ENCODE measurements at regions not wholly inside any gene's neighbourhood (a gene's known extent, or its start where the extent isn't known, plus 50 kb on each side); places are given as distances from the start of the nearest gene placed in this dataset.

DNA sequence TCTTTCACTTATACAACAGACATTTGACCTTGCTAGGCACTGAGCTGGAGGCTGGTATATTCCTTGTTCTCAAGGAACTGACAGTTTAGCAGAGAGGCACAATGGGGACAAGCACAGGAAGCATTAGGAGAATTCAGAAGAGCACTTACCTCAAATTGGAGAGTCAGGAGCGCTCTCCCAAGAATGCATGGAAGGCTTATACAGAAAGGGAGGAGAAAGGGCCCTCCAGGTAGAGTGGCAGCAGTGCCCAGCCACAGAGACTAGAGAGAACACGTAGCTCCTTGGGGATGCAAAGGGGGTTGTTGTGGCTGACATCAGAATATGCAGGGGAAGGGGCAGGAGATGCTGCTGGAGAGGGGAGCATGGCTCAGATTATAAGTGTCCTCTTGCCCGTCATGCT, 78.2 kb upstream of the MKLN1 start:
- TF ChIP-seq, protein P1, sequence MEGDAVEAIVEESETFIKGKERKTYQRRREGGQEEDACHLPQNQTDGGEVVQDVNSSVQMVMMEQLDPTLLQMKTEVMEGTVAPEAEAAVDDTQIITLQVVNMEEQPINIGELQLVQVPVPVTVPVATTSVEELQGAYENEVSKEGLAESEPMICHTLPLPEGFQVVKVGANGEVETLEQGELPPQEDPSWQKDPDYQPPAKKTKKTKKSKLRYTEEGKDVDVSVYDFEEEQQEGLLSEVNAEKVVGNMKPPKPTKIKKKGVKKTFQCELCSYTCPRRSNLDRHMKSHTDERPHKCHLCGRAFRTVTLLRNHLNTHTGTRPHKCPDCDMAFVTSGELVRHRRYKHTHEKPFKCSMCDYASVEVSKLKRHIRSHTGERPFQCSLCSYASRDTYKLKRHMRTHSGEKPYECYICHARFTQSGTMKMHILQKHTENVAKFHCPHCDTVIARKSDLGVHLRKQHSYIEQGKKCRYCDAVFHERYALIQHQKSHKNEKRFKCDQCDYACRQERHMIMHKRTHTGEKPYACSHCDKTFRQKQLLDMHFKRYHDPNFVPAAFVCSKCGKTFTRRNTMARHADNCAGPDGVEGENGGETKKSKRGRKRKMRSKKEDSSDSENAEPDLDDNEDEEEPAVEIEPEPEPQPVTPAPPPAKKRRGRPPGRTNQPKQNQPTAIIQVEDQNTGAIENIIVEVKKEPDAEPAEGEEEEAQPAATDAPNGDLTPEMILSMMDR (tag by site-specific recombination; IDR thresholded peaks at IDR 0.05): no peak
- TF ChIP-seq ZFP3 (tag by site-specific recombination; IDR thresholded peaks at IDR 0.05; ENCODE audit: low read depth): no peak
- no peak for TF ChIP-seq ZNF626 (tag by site-specific recombination; IDR thresholded peaks at IDR 0.05)
- TF ChIP-seq ZNF366 (tag by site-specific recombination; conservative IDR thresholded peaks at IDR 0.05): no peak
- TF ChIP-seq, protein P2, sequence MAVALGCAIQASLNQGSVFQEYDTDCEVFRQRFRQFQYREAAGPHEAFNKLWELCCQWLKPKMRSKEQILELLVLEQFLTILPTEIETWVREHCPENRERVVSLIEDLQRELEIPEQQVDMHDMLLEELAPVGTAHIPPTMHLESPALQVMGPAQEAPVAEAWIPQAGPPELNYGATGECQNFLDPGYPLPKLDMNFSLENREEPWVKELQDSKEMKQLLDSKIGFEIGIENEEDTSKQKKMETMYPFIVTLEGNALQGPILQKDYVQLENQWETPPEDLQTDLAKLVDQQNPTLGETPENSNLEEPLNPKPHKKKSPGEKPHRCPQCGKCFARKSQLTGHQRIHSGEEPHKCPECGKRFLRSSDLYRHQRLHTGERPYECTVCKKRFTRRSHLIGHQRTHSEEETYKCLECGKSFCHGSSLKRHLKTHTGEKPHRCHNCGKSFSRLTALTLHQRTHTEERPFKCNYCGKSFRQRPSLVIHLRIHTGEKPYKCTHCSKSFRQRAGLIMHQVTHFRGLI (tag by site-specific recombination; IDR thresholded peaks at IDR 0.05): no peak

Measured in HEK293 (cell line).